ENCODE measurements at regions not wholly inside any gene's neighbourhood (a gene's known extent, or its start where the extent isn't known, plus 50 kb on each side); places are given as distances from the start of the nearest gene placed in this dataset.

DNA sequence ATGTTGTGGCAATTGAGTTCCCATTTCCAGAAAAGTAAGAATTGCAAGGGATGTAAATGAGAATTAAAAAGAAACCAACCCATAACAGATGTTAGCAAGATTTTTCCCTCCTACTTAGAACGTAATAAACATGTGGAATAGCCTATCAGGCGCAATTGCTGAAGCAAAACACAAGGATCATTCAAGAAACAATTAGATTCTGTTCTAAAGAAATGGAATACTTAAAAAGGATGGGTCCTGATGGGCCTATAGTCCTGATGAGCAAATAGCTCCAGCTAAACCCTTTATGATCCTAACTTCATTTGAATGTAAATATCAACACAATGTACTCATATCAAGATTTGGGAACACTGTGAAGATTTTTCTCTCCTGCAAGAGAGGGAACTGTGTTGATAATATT lies 771.0 kb upstream of the CDH7 start:
- TF ChIP-seq ZFX (IDR thresholded peaks at IDR 0.05): no peak
- TF ChIP-seq, protein P1, sequence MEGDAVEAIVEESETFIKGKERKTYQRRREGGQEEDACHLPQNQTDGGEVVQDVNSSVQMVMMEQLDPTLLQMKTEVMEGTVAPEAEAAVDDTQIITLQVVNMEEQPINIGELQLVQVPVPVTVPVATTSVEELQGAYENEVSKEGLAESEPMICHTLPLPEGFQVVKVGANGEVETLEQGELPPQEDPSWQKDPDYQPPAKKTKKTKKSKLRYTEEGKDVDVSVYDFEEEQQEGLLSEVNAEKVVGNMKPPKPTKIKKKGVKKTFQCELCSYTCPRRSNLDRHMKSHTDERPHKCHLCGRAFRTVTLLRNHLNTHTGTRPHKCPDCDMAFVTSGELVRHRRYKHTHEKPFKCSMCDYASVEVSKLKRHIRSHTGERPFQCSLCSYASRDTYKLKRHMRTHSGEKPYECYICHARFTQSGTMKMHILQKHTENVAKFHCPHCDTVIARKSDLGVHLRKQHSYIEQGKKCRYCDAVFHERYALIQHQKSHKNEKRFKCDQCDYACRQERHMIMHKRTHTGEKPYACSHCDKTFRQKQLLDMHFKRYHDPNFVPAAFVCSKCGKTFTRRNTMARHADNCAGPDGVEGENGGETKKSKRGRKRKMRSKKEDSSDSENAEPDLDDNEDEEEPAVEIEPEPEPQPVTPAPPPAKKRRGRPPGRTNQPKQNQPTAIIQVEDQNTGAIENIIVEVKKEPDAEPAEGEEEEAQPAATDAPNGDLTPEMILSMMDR (conservative IDR thresholded peaks at IDR 0.05): no peak
- no peak overlapping the region for H3K27ac ChIP-seq

DNA sequence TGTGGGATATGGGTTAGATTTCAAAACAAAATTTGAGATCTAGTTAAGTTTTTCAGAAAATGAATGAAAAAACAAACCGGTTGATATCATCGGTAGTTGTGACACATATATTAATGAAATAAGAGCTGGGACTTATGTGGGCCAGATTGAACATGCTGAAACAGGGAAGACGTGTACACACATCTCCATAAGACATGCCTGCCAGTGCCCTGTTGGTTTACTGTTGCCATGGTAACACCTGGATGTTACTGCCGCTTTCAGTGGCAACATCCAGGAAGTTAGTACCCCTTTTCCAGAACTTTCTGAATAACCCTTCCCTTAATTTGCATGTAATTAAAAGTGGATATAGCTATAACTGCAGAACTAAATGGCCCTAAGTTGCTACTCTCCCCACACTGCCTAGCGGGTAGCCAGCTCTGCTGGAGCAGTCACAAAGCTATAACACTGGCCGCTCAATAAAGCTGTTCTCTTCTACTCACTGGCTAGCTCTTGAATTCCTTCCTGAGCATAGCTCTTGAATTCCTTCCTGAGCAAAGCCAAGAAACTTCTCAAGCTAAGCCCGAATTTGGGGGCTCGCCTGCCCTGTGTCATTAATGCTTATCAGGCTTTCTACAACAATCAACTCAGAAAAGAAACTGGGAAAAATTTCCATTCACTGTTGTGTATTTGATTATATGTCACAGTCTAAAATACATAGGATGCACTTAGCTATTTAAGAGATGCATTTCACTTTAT lies 776.3 kb upstream of the CDH7 start:
- TF ChIP-seq, protein P1 (conservative IDR thresholded peaks at IDR 0.05): no peak
- TF ChIP-seq ZFX (IDR thresholded peaks at IDR 0.05): no peak
- no peak overlapping the region for H3K27ac ChIP-seq

DNA sequence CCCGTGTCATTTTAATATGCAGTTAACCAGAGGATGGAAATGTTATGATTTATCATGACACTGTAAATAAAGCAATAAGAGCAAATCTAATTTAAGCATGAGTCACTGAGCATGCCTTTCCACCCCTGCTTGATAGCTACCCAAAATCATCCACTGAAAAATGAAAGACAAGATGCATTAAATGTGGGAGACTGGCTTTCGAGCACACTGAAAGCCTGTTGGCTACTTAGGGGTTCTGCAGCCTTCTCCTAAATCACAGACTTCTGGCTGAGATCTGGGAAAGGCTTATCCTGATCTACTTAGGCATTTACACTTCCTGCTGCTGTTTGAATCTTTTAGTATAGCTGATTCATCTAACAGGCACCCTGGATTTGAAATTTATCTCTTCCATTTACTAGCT lies 778.3 kb upstream of the CDH7 start:
- H3K27ac ChIP-seq: no peak overlapping the region
- TF ChIP-seq, protein P1 (conservative IDR thresholded peaks at IDR 0.05): no peak
- TF ChIP-seq ZFX (IDR thresholded peaks at IDR 0.05): no peak

DNA sequence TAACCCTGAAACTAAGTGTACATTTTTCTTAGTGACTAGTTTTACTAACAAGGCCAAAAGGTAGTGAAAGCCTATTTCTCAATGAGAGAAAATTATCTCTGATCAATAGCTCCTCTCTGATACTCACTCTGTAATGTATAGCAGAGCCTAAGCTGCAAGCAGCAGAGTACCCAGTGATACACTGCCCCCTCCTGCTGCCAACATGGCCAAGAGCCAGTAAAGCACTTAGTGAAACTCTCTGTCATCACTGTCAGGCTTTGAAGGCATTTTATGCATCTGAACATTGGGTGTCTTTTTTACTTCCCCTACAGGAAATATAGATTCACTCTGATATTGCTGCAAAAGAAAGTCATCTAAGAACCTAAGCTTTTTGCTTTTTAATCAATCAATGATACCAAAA lies 784.1 kb upstream of the CDH7 start:
- H3K27ac ChIP-seq: no peak overlapping the region
- TF ChIP-seq, protein P1 (conservative IDR thresholded peaks at IDR 0.05): no peak
- no peak for TF ChIP-seq ZFX (IDR thresholded peaks at IDR 0.05)

DNA sequence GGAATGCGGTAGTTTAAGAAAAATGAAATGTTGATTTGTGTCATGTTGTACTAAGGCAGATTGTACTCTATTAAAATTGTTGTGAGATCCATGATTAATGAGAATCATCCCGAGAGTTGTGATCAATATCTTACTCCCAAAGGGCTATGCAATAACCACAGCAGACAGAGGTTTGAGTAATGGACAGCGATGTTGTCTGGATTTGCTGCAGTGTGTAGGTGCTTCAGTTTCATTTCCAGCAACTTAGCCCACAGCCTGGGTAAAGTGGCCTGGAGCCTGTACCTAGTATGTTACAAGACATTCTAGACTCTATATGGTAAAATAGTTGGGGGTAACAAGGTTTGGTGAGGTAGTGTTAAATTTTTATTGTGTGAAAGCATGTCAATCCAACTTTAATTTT lies 794.3 kb upstream of the CDH7 start:
- H3K27ac ChIP-seq: no peak overlapping the region
- TF ChIP-seq, protein P1 (conservative IDR thresholded peaks at IDR 0.05): no peak
- TF ChIP-seq ZFX (IDR thresholded peaks at IDR 0.05): no peak

DNA sequence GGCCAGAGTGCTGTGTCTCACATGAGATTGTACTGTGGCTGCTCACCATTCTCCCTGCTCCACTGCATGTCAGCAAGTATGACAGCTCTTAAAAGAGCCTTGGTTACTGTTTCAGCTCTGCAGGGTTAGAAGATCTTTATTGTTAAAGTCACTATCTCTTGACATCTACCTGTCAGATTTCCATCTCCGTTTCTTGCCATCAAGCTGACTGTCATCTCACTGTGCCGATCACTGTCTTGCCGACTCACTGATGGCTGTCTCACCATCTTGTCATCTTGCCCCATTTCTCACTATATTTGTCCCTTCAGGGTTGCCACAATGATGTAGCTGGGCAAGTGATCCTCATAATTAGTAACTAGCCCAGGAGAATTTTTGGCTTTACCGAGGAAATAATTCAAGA lies 800.9 kb upstream of the CDH7 start:
- H3K27ac ChIP-seq: no peak overlapping the region
- TF ChIP-seq ZFX (IDR thresholded peaks at IDR 0.05): no peak
- TF ChIP-seq, protein P1 (conservative IDR thresholded peaks at IDR 0.05): no peak

DNA sequence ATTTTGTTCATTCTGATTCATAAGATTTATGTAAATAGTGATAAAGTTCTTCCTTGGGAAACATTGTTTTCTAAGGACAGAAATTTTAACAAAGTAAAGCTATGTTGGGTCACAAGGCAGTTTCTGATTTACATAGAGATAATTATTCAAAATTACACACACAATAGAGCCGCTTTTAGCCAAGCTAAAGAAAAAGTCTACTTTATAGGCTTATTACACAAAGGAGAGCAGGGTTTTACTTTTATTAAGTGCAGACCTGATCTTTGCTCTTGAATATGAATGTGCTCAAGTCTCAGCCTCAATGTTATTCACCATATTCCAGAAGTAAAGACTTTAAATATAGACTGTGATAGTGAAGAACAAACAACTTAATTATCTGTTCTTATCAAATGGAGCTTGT lies 787.8 kb upstream of the LINC00305 start:
- H3K27ac ChIP-seq: no peak overlapping the region
- TF ChIP-seq ZFX (IDR thresholded peaks at IDR 0.05): no peak
- TF ChIP-seq, protein P1 (conservative IDR thresholded peaks at IDR 0.05): no peak
